SK-N-MC (cell line): ENCODE measurements at regions not wholly inside any gene's neighbourhood (a gene's known extent, or its start where the extent isn't known, plus 50 kb on each side); places are given as distances from the start of the nearest gene placed in this dataset.

Experiments used
- EZH2 ChIP-seq: fragments of 200-600 bp; sonication (generic); IDR thresholded peaks from one replicate; pipeline ENCODE4 v1.6.1; 2017; ENCODE audit warnings: antibody characterized with exemption
- POLR2AphosphoS5 ChIP-seq: IDR thresholded peaks from 2 replicates; pipeline ENCODE4 v1.6.1; 2012; ENCODE audit warnings: mild to moderate bottlenecking, low read depth, low read length, borderline replicate concordance

GRCh38 chr9:94449486-94449885, 105.4 kb upstream of the PCAT7 start:
- TF ChIP-seq POLR2AphosphoS5 (no peak), EZH2 (no peak)
